ENCODE measurements at regions not wholly inside any gene's neighbourhood (a gene's known extent, or its start where the extent isn't known, plus 50 kb on each side); places are given as distances from the start of the nearest gene placed in this dataset.

DNA sequence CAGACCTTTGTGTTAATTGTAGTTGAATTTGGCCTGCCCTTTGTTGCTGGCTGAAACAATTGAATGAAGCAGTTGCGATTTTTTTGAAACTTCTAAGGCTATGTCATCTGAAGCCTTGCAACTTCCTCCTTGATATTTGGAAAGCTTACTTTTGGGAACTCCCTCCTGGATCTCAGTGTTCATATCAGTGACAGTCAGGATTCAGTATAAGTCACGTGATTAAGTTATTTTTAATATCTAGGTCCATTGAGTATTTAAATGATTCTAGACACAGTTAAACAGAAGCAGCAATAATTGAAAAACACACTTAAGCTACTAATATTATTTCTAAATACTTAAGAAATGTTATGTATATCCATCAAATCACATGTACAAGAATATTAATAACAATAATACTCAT is 951.3 kb downstream of the GRIK2 start:
- ATAC-seq: no peak
- H4K20me1 ChIP-seq (ENCODE audit: control insufficient read depth, insufficient read depth): no peaks in the 10 kb centered on the region

More for the DNA sequence above, 951.3 kb downstream of the GRIK2 start:
- no peaks in the 10 kb centered on the region for H3K4me1 ChIP-seq (ENCODE audit: control insufficient read depth, insufficient read depth, low read length)
- DNase-seq (ENCODE audit: low read depth, low spot score): no peak
- no peak overlapping the region for H3K4me3 ChIP-seq
- H3K79me2 ChIP-seq (ENCODE audit: control insufficient read depth, insufficient read depth, low read length): no peaks in the 10 kb centered on the region
- ChIA-PET RAD21 (ENCODE audit: unreplicated experiment) (no interaction called here), SMC1A (ENCODE audit: uncharacterized antibody, unreplicated experiment) (no interaction called here), CTCF (no interaction called here), POLR2A (no interaction called here)
- no peak overlapping the region for H3K27ac ChIP-seq (ENCODE audit: control insufficient read depth, insufficient read depth)
- H3K9me3 ChIP-seq (replicated peaks; ENCODE audit: control insufficient read depth, insufficient read depth, low read length): no peaks in the 10 kb centered on the region
- intact Hi-C loops (cut with micrococcal nuclease; ENCODE audit: unreplicated experiment): no loop called here
- no peak overlapping the region for H2AFZ ChIP-seq (ENCODE audit: control insufficient read depth, low read depth, low read length)
- no peaks in the 10 kb centered on the region for H3K36me3 ChIP-seq (ENCODE audit: control insufficient read depth in 2 of 2, insufficient read depth in 2 of 2, low read length in 1 of 2)
- WGBS (ENCODE audit: insufficient coverage, insufficient replicate concordance, low lambda C conversion rate, missing lambda C conversion rate): 0% methylated on average over 2 of the region's 2 CpGs
- no peak for FAIRE-seq
- no peak overlapping the region for H3K4me2 ChIP-seq (ENCODE audit: control insufficient read depth, insufficient read depth)
- in situ Hi-C loops (cut with MboI): no loop called here
- H3K9ac ChIP-seq (ENCODE audit: control insufficient read depth, insufficient read depth, low read length): no peak overlapping the region
- TF ChIP-seq KDM1A (IDR thresholded peaks at IDR 0.05; ENCODE audit: borderline replicate concordance): no peak
- no peak for TF ChIP-seq PML (IDR thresholded peaks at IDR 0.05; ENCODE audit: low read length)
- no peak for TF ChIP-seq ZNF24 (IDR thresholded peaks at IDR 0.05)
- TF ChIP-seq, protein P1, sequence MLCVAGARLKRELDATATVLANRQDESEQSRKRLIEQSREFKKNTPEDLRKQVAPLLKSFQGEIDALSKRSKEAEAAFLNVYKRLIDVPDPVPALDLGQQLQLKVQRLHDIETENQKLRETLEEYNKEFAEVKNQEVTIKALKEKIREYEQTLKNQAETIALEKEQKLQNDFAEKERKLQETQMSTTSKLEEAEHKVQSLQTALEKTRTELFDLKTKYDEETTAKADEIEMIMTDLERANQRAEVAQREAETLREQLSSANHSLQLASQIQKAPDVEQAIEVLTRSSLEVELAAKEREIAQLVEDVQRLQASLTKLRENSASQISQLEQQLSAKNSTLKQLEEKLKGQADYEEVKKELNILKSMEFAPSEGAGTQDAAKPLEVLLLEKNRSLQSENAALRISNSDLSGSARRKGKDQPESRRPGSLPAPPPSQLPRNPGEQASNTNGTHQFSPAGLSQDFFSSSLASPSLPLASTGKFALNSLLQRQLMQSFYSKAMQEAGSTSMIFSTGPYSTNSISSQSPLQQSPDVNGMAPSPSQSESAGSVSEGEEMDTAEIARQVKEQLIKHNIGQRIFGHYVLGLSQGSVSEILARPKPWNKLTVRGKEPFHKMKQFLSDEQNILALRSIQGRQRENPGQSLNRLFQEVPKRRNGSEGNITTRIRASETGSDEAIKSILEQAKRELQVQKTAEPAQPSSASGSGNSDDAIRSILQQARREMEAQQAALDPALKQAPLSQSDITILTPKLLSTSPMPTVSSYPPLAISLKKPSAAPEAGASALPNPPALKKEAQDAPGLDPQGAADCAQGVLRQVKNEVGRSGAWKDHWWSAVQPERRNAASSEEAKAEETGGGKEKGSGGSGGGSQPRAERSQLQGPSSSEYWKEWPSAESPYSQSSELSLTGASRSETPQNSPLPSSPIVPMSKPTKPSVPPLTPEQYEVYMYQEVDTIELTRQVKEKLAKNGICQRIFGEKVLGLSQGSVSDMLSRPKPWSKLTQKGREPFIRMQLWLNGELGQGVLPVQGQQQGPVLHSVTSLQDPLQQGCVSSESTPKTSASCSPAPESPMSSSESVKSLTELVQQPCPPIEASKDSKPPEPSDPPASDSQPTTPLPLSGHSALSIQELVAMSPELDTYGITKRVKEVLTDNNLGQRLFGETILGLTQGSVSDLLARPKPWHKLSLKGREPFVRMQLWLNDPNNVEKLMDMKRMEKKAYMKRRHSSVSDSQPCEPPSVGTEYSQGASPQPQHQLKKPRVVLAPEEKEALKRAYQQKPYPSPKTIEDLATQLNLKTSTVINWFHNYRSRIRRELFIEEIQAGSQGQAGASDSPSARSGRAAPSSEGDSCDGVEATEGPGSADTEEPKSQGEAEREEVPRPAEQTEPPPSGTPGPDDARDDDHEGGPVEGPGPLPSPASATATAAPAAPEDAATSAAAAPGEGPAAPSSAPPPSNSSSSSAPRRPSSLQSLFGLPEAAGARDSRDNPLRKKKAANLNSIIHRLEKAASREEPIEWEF (IDR thresholded peaks at IDR 0.05; ENCODE audit: insufficient replicate concordance, low read depth, low read length): no peak
- TF ChIP-seq, protein P2, sequence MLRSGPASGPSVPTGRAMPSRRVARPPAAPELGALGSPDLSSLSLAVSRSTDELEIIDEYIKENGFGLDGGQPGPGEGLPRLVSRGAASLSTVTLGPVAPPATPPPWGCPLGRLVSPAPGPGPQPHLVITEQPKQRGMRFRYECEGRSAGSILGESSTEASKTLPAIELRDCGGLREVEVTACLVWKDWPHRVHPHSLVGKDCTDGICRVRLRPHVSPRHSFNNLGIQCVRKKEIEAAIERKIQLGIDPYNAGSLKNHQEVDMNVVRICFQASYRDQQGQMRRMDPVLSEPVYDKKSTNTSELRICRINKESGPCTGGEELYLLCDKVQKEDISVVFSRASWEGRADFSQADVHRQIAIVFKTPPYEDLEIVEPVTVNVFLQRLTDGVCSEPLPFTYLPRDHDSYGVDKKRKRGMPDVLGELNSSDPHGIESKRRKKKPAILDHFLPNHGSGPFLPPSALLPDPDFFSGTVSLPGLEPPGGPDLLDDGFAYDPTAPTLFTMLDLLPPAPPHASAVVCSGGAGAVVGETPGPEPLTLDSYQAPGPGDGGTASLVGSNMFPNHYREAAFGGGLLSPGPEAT (IDR thresholded peaks at IDR 0.05; ENCODE audit: low read depth): no peak
- TF ChIP-seq RAD51 (IDR thresholded peaks at IDR 0.05): peak; percentile 56; the same call in 1 of the 2 replicates
- no peak for TF ChIP-seq MYB (IDR thresholded peaks at IDR 0.05; ENCODE audit: borderline replicate concordance, low read depth, low read length)
- no peak for TF ChIP-seq SREBF2 (IDR thresholded peaks at IDR 0.05; ENCODE audit: low read length)
- BruUV-seq (replicated peaks): no TSS peak
- H3K27me3 ChIP-seq (replicated peaks in 1 of 2; ENCODE audit: control insufficient read depth in 2 of 2, insufficient read depth in 2 of 2, low read length in 1 of 2): no peaks in the 10 kb centered on the region
